DOHH2 (cell line): ENCODE measurements at regions not wholly inside any gene's neighbourhood (a gene's known extent, or its start where the extent isn't known, plus 50 kb on each side); places are given as distances from the start of the nearest gene placed in this dataset.

Source experiments
- CTCF ChIP-seq: fragments of 200-600 bp; sonication (generic); IDR thresholded peaks from one replicate; pipeline ENCODE4 v1.5.1; 2014; ENCODE audit warnings: antibody characterized with exemption, mild to moderate bottlenecking, low read depth, low read length; ENCODE audit not compliant: poor library complexity, severe bottlenecking
- EZH2phosphoT487 ChIP-seq: fragments of 200-600 bp; sonication (generic); IDR thresholded peaks from 2 replicates; pipeline ENCODE4 v1.6.1; 2017; ENCODE audit warnings: borderline replicate concordance, mild to moderate bottlenecking, antibody characterized with exemption, low read length, moderate library complexity, mixed read lengths

- TF ChIP-seq CTCF, result no peak
- no peak for TF ChIP-seq EZH2phosphoT487
These were observed 414.9 kb upstream of the PTCHD4 start for GRCh38 chr6:48525849-48526248.
